HG03354 (cell line): ENCODE measurements at regions not wholly inside any gene's neighbourhood (a gene's known extent, or its start where the extent isn't known, plus 50 kb on each side); places are given as distances from the start of the nearest gene placed in this dataset.

Experiments
- ATAC-seq: cut with Tn5 transposase; IDR thresholded peaks from one replicate; pipeline ENCODE4 v1.9.1; 2021; ENCODE audit warnings: mild to moderate bottlenecking; ENCODE audit not compliant: unreplicated experiment, poor library complexity, severe bottlenecking

DNA sequence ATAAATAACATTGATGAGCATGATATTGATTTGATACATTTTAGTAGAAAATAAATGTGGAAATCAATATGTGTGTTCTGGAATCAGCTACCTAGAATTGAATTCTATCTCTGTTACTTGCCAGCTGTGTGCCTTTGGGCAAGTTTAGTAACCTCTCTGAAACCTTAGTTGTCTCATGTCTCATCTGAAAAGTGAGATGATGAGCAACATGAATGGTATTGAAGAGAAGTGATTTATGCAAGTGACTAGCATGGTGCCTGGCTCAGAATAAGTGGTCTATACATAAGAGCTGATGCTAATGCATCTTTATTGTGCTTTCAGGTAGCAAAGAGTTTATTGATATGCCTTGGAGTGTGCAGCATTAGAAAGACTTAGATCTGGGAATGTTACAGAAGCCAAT, 383.3 kb downstream of the PRDM2 start:
- ATAC-seq: no peak

DNA sequence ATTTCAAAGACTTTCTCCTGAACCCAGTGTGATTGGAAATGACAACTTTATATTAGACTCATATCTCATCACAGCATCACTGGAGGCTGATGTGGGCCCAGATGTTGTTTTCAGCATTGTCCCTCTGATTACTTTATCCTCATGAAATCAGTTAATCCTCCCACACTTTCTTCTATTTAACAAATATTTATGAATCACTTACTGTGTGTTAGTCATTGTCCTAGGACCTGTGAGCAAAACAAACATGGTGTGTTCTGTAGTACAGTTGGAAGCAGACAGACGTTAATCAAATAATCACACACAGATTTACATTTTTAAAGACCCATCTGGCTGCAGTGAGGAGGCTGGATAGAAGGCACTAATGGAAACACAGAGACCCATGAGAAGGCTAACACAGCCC, 383.7 kb downstream of the PRDM2 start:
- no peak for ATAC-seq

DNA sequence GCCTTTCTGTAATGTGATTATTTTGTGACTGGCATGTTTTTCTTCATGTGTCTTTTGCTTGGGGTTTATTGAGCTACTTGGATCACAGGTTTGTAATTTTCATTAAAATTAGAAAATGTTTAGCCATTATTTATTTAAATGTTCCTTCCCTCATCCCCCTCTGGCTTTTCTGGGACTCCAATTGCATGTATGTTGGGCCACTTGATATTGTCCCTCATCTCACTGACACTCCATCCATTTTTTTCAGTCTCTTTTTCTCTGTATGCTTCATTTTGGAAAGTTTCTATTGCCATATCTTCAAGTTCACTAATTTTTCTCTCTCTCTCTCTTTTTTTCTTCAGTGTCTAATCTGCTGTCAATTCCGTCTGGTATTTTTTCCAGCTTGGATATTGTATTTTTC, 390.1 kb downstream of the PRDM2 start:
- ATAC-seq: no peak

DNA sequence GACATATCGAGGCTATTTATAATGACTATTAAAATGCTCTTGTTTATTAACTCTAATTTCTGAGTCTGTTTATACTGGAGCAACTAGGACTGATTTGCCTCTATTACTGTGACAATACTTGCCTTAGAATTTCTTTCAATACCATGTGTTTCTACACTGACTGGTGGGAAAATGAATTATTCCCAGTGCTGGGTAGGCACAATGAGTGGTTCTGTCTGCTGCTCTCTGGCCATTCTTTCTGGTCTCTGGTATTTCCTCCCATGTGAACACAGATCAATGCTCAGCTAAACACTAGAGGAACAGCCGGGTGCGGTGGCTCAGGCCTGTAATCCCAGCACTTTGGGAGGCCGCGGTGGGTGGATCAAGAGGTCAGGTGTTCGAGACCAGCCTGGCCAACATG, 390.5 kb downstream of the PRDM2 start:
- ATAC-seq: no peak

- ATAC-seq: no peak
These were observed 394.8 kb downstream of the PRDM2 start for GRCh38 chr1:14094611-14095400.

GRCh38 chr1:14098294-14098913, 398.4 kb downstream of the PRDM2 start:
- no peak for ATAC-seq

DNA sequence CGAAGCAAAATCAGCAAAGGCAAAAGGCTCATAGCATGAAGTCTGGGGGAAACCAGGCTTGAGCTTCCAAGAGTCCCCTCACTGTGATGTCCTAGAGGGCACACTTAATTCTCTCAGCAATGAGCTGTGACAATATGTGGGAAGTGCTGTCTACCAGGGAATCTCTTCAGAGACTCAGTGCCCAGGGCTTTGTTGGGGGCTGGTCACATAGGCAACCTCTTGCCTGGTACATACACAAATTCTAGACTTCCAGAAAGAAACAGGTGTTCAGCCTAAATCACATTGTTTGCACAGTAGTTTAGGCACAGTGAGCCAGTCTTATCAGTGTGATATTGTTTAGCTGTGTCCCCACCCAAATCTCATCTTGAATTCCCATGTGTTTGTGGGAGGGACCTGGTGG, 400.5 kb downstream of the PRDM2 start:
- ATAC-seq: no peak

DNA sequence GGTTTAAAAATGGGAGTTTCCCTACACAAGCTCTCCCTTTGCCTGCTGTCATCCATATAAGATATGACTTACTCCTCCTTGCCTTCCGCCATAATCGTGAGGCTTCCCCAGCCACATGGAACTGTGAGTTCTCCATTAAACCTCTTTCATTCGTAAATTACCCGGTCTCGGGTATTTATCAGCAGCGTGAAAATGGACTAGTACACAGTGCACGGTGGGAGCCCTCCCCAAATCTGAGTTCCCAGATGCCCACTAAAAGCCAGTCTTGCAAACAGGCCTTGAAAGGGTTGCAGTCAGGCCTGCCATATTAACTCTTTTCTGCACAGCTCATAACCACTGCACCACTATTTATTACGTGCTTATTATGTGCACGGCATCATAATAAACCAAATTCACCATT, 400.9 kb downstream of the PRDM2 start:
- ATAC-seq: no peak

- ATAC-seq: no peak
These were observed 402.2 kb downstream of the PRDM2 start for GRCh38 chr1:14102180-14102579.

- ATAC-seq: no peak
These were observed 404.0 kb downstream of the PRDM2 start for GRCh38 chr1:14103878-14104430.

DNA sequence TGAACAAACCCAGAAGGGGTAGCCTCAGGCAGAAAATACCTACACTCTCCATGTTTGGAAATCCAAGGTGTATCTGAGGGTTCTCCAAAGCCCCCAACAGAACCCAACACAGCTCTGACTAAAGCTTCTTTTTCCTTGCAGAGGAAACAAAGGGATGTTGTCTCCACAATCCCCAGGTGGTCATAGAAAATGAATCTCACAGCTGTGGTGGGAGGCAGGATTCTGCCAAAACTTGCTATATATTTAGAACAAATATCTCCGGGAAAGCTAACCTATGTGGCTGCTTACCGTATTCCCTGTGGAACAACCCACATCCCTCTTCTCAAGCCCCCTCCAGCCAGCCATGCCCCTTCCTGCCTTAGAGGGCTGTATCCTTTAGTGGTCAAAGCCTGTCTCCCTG, 406.1 kb downstream of the PRDM2 start:
- ATAC-seq: no peak

GRCh38 chr1:14106679-14107313, 406.8 kb downstream of the PRDM2 start:
- ATAC-seq: no peak

GRCh38 chr1:14108356-14109275, 408.6 kb downstream of the PRDM2 start:
- no peak for ATAC-seq

DNA sequence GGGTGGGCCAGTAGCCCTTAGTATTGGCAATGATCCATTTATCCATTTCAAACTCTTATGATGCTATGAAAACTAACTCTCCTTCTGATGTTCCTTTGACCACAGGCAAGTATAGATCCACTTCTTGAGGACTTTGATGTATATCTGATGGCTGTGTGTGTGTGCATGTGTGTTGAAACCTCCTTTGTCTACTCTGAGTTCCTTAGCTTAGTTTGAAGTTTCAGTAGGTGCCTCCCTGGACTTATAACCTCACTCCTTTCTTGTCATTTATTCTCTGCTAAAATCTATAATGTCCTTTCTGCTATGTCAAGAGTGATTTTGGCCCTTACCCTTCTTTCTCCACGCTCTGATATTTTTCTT, 409.3 kb downstream of the PRDM2 start:
- ATAC-seq: no peak

DNA sequence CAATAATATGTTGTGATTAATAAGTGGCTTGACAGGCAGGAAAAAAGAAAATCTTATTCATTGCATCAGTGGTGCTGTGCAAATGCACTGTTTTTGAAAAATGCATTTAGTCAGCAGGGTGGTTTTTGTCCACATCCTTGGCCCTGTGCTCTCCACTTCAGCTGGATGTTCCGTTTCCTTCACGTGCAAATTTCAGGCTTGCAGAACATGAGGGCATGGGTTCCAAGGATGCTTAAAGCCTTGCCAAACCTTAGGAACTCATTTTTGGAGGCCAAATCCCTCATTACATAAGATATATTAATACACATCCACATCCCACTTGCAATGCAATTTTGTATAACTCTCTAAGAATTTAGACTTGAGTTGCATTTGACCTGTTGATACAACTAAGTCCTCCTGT, 410.1 kb downstream of the PRDM2 start:
- ATAC-seq: no peak

DNA sequence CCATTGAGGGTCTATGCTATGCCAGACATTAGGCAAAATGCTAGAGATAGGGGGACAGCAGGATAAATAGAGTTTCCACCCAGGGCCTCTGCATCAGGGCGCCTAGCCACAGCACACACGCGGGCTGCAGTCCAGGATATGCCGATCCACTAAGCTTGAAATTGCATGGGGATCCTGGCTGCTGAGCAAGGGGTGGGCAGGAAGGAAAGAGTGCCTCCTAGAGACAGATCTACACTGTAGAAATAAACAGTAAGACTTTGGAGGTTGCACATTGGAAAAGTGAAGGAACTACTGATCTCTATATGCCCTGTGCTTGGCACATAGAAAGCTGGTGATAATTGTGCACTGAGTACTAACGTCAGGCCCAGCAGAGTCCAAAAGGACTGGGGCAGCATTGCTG, 411.1 kb downstream of the PRDM2 start:
- no peak for ATAC-seq

- no peak for ATAC-seq
These were observed 412.6 kb downstream of the PRDM2 start for GRCh38 chr1:14112613-14113012.

DNA sequence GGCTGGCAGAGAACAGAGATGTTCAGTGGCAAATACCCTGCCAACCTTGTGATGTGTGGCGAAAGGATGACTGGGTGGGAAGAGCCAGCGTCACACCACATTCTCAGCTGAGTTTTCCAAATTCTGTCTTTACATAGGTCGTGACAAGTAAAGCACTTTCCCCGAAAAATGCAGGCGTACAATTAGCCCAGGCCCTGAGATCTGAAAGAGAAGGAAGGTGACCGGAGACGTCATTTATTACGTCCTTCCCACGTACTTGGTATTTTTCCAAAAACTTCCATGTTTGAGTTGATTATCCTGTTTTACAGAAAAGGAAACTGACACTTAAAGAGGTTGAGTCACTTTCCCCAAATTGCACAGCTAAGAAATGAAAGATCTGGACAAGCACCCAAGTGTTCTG, 413.3 kb downstream of the PRDM2 start:
- no peak for ATAC-seq

DNA sequence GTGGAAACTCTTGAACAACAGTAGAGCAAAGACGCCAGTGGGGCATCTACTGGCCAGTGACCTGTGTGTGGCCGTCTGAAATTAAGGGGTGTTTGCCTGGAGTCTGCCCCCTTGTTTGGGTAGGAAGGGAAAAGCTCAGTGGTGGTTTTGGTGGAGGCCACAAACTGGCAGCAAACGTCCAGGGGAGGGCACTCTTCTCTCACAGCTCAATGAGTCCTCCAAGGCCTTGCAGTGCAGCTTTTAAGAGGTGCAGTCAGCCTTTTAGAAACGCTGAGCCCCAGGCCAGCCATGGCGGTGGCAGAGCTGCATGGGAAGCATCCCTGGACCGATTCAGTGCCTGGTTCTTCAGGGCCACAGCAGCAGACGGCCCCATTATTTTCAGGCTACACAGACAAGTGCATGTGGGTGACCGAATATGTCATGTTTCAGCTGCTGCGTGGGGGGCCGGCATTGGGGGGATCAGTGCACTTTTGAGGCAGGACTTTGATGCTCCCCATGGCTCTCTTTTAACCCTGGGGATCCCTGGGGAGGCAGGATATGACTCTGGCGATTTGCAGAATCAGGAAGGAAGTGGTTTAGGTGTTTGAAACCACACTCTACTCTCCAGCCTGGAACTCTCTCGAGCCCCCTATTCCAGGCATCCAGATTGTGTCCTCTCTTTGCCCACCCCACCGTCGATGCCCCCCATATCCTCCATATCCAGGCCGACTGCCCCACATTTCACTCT, 414.0 kb downstream of the PRDM2 start:
- no peak for ATAC-seq
